Amniotic stem cell (primary cell): ENCODE measurements at regions not wholly inside any gene's neighbourhood (a gene's known extent, or its start where the extent isn't known, plus 50 kb on each side); places are given as distances from the start of the nearest gene placed in this dataset.

ENCODE experiments used
- DNase-seq: peaks from one replicate; lab custom pipeline; 2025; lab: John Stamatoyannopoulos, UW

- DNase-seq: no peak
These were observed 292.7 kb downstream of the RNF144A start for GRCh38 chr2:7209757-7210555.

DNA sequence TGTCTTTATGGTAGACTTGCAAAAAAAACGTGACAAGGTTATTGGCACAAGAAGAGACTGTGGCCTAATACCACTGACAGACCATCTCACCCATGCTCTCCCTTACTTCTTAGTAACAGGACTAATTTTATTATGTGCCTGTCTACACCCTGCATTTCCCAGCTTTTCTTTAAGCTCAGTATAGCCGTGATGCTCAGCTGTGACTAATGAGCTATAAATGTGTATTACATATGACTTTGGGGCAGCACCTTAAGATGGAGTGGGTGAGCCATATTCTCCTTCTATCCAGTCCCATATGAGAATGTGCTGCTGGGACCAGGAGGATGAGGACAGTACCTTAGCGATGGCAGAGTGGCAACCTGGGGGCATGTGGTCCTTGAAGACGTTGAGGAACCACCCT lies 293.5 kb downstream of the RNF144A start:
- no peak for DNase-seq

GRCh38 chr2:7225848-7226247 lies 308.6 kb downstream of the RNF144A start:
- DNase-seq: no peak

DNA sequence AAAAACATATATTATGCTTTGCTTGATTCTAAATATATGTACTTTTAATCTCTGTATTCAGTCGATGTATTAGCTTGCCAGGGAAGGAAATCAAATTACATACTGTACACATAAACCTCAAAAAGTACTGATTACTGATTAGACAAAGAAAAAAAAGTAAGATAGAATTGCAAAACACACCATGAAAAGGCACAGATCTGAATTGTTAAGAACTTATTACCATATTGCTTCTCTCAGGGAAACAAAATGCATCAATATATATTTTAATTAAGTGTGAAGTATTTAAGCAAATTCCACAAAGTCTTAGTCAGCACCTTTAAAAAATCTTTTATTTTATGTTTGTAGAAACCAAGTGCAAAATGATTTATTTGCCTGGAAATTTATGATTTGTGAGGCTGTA lies 309.3 kb downstream of the RNF144A start:
- no peak for DNase-seq

- no peak for DNase-seq
These were observed 315.9 kb downstream of the RNF144A start for GRCh38 chr2:7233126-7233525.

- DNase-seq: no peak
These were observed 320.3 kb downstream of the RNF144A start for GRCh38 chr2:7237466-7237865.

DNA sequence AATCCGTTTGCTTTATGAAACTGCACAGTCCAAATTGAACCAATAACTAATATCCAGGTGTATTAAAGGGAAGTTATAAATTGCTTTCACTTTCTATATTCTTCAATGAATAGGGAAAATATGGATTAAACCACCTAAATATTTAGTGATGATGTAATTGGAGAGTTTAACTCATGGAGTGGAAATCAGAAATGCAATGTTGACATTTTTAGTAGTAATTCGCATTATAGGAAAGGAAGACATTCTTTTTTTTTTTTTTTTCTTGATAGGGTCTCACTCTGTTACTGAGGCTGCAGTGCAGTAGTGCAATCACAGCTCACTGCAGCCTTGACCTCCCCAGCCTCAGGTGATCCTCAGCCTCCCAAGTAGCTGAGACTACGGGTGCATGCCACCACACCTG lies 321.9 kb downstream of the RNF144A start:
- DNase-seq: no peak

DNA sequence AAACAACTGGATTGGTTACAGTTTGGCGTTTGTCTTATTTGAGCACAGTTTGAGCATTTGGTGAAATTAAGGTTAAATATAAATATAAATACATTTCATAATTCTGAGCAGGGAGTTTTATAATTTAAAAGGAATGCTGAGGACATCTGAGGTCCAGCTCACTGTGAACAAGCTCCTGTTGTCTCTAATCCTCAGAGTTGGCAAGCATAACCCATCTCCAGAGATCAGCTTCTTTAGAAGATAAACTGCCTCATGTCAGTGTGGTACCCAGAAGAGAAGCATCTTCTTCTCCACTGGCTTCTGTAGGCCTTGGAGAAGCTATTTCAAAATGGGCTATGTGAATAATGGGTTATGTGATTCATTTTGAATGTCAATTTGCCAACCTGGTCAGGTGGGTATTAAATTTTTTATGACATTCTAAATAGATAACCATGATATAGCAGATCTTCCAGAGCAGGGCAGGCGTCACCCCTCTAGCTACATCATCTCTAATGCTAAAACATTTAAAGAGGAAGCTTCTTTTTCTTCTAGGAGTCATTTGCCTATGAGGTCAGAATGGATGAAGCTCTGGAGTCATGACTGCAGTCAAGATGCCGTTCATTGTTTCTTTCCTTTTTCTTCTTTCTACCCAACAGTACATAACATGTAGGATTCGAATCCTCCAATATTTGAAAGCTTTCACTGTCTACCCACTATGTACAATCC lies 324.0 kb downstream of the RNF144A start:
- no peak for DNase-seq

DNA sequence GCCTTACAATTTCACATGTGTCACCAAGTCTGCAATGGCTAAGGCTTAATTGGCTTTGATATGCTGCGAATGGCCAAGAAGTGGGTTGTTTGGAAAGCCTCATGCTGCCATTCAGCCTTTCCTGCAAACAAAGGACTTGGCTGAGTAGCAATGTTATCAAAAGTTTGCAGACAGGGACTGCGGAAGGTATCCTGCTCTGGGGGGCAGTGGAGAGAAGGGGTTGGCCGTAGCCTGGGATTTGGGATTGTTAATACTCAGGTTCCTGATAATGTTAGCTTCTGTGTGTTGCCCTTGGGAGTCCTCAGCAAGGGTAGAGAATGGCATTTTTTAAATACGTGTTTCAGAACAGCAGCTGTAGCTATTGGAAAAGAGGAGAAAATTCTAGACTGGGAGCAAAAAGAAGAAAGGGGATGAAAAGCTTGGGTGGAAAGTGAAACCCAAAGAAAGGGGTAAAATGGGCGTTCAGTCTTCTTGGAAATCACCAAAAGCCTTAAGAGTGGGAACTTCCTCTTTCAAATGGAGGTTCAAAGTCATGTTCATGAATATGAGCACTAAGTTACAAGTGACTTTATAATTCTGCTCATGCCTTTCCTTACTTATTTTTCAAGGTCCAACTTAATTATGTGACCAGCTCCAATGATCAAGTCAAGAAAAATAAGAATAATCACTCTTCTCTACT lies 325.1 kb downstream of the RNF144A start:
- no peak for DNase-seq

- no peak for DNase-seq
These were observed 326.1 kb downstream of the RNF144A start for GRCh38 chr2:7243276-7243675.

DNA sequence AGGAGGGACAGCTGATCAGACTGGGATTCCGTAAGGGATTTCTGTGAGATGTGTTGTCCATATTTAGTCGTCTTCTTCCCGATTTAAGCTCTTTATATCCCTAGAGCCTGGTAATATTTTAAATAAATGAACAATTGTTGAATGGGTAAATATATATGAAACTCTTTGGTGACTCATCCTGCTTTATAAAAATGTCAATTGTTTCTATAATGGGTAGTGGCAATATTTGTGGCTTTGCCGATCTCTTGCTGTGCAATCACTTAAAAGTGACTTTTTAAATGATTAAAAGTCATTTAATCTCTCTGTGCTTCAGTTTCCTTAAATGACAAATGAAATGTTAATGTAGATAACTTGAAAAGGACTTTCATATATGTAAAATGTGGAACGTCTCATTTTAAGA lies 339.2 kb downstream of the RNF144A start:
- DNase-seq: no peak

- no peak for DNase-seq
These were observed 345.5 kb downstream of the RNF144A start for GRCh38 chr2:7262727-7263126.

GRCh38 chr2:7264791-7265190 lies 347.6 kb downstream of the RNF144A start:
- DNase-seq: no peak

DNA sequence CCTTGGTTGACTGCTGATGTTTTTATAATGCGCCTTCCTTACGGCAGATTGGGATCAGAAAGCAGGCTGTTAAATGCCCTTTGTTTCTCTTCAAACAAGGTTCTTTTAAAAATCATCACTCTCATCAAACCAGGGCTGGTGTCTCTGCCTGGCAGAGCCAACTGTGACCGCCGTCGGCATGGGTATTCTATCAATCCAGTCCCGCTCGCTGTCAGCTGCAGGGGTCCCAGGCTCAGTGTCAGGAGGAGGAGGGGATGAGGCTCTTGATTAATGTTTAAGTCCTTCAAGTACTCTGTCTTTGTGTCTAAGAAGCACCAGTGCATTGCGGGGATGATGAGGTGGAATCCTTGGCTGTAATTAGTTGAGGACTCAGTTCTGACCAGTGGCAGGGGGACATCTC lies 348.1 kb downstream of the RNF144A start:
- DNase-seq: no peak

DNA sequence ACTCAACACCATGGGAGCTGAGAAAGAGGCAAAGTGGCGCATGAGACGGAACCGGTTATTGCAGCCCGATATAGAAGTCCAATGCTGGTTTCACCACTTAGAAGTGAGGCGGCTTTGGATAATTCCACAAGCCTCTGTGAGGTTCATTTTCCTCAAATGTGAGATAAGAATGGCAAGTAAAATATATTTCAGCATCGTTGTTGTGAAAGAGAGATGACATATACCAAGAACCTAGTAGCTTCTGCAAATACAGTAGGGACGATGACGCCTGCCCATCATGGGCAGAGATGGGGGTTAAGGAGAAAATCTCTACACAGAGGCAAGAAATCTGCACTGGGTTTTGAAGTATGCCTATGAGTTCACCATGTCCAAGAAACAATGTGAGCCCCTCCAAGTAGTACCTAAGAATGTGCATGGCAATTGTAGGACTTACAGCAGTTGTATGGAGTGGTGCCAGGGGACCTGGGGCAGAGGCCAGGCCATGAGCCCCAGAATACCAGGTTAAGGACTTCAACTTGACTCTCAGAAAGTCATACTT lies 352.0 kb downstream of the RNF144A start:
- no peak for DNase-seq

DNA sequence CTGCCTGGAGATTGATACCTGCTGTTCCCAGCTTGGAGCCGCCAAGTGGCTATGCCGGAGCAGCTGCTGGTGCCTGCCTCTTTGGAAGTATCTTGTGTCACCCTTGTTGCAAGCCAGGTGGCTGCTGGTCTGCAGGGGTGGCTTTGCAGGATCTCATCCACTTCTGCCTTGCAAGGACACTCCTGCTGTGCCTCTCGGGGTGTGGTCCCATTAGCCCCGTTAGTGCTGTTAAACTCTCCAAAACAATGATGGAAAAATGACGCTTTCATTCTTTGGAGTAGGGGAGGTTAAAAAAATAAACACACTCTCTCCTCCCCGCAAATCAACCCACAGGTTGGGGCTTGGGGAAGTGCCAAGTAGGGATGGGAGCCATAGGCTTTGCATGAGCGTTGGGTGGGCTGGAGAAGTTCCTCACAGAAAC lies 352.8 kb downstream of the RNF144A start:
- no peak for DNase-seq

DNA sequence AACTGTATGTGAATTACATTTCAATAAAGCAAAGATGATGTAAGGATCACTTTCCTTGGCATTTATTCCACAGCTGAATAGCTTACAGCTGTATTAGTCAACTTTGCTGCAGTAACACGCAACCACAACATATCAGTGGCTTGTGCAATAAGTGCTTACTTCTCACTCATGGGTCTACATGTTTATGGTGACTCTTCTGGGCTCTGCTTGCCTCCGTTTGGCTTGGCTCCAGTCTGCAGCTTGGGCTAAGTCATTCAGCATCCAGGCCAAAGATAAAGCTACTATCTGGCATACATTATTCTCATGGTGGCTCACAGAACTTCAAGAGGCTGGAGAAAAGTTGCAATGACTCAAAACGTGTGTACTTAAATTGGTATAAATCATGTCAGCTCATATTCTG lies 355.0 kb downstream of the RNF144A start:
- no peak for DNase-seq

DNA sequence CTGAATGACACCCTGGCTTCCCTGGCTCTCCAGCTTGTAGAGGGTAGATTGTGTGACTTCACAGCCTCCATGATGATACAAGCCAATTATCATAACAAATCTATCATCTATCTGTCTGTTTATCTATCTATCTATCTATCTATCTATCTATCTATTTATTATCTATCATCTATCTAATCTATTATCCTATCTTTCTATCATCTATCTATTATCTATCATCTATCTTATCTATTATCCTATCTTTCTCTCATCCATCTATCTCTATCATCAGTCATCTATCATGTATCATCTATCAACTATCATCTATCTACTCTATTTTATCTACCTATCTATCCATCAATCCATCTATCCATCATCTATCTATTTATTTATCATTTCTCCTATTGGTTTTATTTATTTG lies 361.8 kb downstream of the RNF144A start:
- DNase-seq: no peak

DNA sequence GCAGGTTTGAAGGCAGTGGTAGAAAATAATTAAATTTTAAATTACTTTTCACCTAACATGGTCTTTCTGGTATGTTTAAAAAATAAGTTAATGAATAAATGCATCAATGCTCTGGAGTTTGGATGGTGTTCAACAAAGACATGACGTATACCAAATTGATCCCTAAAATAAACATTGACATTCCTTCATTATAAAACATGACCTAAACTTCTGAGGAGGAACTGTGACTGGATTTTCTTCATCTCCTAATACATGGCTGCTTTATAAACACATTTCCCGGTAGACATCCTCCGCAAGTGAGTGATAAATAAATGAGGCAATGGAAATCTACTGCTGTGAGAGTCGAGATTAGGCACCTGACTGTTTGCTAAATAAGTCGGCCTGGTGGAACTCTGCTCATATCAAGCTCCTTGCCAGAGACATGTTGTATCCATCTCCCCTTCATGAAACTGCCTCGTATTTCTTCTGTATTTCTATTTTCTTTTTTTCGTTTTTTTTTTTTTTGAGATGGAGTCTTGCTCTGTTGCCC lies 362.3 kb downstream of the RNF144A start:
- no peak for DNase-seq

GRCh38 chr2:7280790-7281189 lies 363.6 kb downstream of the RNF144A start:
- DNase-seq: no peak

GRCh38 chr2:7281231-7282201 lies 364.3 kb downstream of the RNF144A start:
- no peak for DNase-seq
